H1 (cell line): ENCODE measurements at regions not wholly inside any gene's neighbourhood (a gene's known extent, or its start where the extent isn't known, plus 50 kb on each side); places are given as distances from the start of the nearest gene placed in this dataset.

Experiments used
- CHD2 ChIP-seq: IDR thresholded peaks from 2 replicates; pipeline ENCODE4 v1.6.1; 2012; ENCODE audit warnings: low read length, improper control_type of control experiment
- KDM4A ChIP-seq: IDR thresholded peaks from one replicate; pipeline ENCODE4 v1.7.1; 2012; ENCODE audit warnings: low read depth, mild to moderate bottlenecking, moderate library complexity, low read length, inconsistent platforms; ENCODE audit not compliant: severe bottlenecking
- RNF2 ChIP-seq: fragments of 200-900, 300-1000 bp; sonication (generic); IDR thresholded peaks from 2 replicates; pipeline ENCODE4 v1.7.1; 2016; ENCODE audit warnings: borderline replicate concordance, low read depth, mild to moderate bottlenecking, antibody characterized with exemption, low read length; ENCODE audit not compliant: poor library complexity, severe bottlenecking; ENCODE audit errors: missing control alignments
- SP1 ChIP-seq: IDR thresholded peaks from 2 replicates; pipeline ENCODE4 v1.6.1; 2011; ENCODE audit warnings: low read depth, low read length
- USF2 ChIP-seq: IDR thresholded peaks from 2 replicates; pipeline ENCODE4 v1.6.1; 2011; ENCODE audit warnings: low read length, improper control_type of control experiment

- TF ChIP-seq USF2 (no peak), SP1 (no peak), RNF2 (no peak), KDM4A (no peak), CHD2 (no peak)
These were observed 128.7 kb upstream of the SEMA6A start (continued) for GRCh38 chr5:116703328-116703727.
